Mesenchymal stem cell (in vitro differentiated cells and primary cell): ENCODE measurements at regions not wholly inside any gene's neighbourhood (a gene's known extent, or its start where the extent isn't known, plus 50 kb on each side); places are given as distances from the start of the nearest gene placed in this dataset.

ENCODE experiments used
- DNase-seq: peaks from one replicate; pipeline ENCODE4 v3.0.0-alpha.2; 2013
- H2AFZ ChIP-seq: one replicate; pipeline ENCODE4 v1.6.1; 2013; ENCODE audit warnings: low read depth, mild to moderate bottlenecking, control low read depth, inconsistent platforms, low read length, moderate library complexity
- H2AK5ac ChIP-seq: 2 replicates; pipeline ENCODE4 v1.6.1; 2013; ENCODE audit warnings: low read length, moderate library complexity, mild to moderate bottlenecking, inconsistent platforms; ENCODE audit not compliant: severe bottlenecking
- H2BK120ac ChIP-seq: one replicate; pipeline ENCODE4 v1.6.1; 2013; ENCODE audit warnings: low read depth, mild to moderate bottlenecking, inconsistent platforms, low read length, moderate library complexity
- H2BK12ac ChIP-seq, 2 experiments: one replicate each; pipeline ENCODE4 v1.6.1; 2013; ENCODE audit warnings: inconsistent platforms in 2 of 2, low read length in 2 of 2, mild to moderate bottlenecking in 2 of 2, moderate library complexity in 2 of 2, control low read depth in 1 of 2
- H2BK15ac ChIP-seq: one replicate; pipeline ENCODE4 v1.6.1; 2013; ENCODE audit warnings: mild to moderate bottlenecking, low read depth, inconsistent platforms; ENCODE audit not compliant: poor library complexity, severe bottlenecking
- H2BK5ac ChIP-seq: 2 replicates; pipeline ENCODE4 v1.6.1; 2013; ENCODE audit warnings: low read depth, mild to moderate bottlenecking, low read length, control low read depth, inconsistent platforms; ENCODE audit not compliant: poor library complexity, severe bottlenecking
- H3K14ac ChIP-seq, 2 experiments: one replicate each; pipeline ENCODE4 v1.6.1; 2013; ENCODE audit warnings: inconsistent platforms in 2 of 2, low read length in 2 of 2, control low read depth in 1 of 2, mild to moderate bottlenecking in 1 of 2, moderate library complexity in 1 of 2
- H3K18ac ChIP-seq, 2 experiments: one replicate each; pipeline ENCODE4 v1.6.1; 2013; ENCODE audit warnings: inconsistent platforms in 2 of 2, low read length in 2 of 2, control low read depth in 1 of 2, low read depth in 1 of 2, mild to moderate bottlenecking in 1 of 2
- H3K23ac ChIP-seq, 2 experiments: one replicate each; pipeline ENCODE4 v1.6.1; 2013; ENCODE audit warnings: inconsistent platforms in 2 of 2, low read length in 2 of 2, mild to moderate bottlenecking in 2 of 2, moderate library complexity in 2 of 2, control low read depth in 1 of 2
- H3K27ac ChIP-seq: 2 replicates; pipeline ENCODE4 v1.5.1; 2013; ENCODE audit warnings: mild to moderate bottlenecking, moderate library complexity, low read length, control low read depth, inconsistent platforms; ENCODE audit not compliant: poor library complexity, severe bottlenecking
- H3K27me3 ChIP-seq, 2 experiments: 2 replicates each; pipeline versions ENCODE4 v1.6.1 to v1.7.0; 2013; ENCODE audit warnings: low read length in 2 of 2, mild to moderate bottlenecking in 2 of 2, moderate library complexity in 2 of 2, control low read depth in 1 of 2, inconsistent platforms in 1 of 2; ENCODE audit not compliant: control insufficient read depth in 1 of 2, insufficient read depth in 1 of 2
- H3K36me3 ChIP-seq, 2 experiments: 2 replicates each; pipeline versions ENCODE4 v1.6.1 to v1.7.0; 2013; ENCODE audit warnings: low read length in 2 of 2, control low read depth in 1 of 2, inconsistent platforms in 1 of 2, low read depth in 1 of 2, mild to moderate bottlenecking in 1 of 2; ENCODE audit not compliant: insufficient read depth in 2 of 2, control insufficient read depth in 1 of 2
- H3K4ac ChIP-seq, 2 experiments: one replicate each; pipeline ENCODE4 v1.6.1; 2013; ENCODE audit warnings: inconsistent platforms in 2 of 2, low read length in 2 of 2, mild to moderate bottlenecking in 2 of 2, moderate library complexity in 2 of 2, control low read depth in 1 of 2, low read depth in 1 of 2
- H3K4me1 ChIP-seq: 2 replicates; pipeline ENCODE4 v1.6.1; 2013; ENCODE audit warnings: low read depth, low read length, control low read depth; ENCODE audit not compliant: control insufficient read depth, insufficient read depth
- H3K4me2 ChIP-seq: 2 replicates; pipeline ENCODE4 v1.6.1; 2013; ENCODE audit warnings: low read length, mild to moderate bottlenecking, inconsistent platforms; ENCODE audit not compliant: poor library complexity, severe bottlenecking
- H3K4me3 ChIP-seq, 2 experiments: 2 replicates each; pipeline versions ENCODE4 v1.5.1 to v1.7.0; 2013; ENCODE audit warnings: low read length in 2 of 2, mild to moderate bottlenecking in 2 of 2, control low read depth in 1 of 2, low read depth in 1 of 2; ENCODE audit not compliant: insufficient read depth in 1 of 2
- H3K79me1 ChIP-seq: replicated peaks from 2 replicates; pipeline ENCODE4 v1.6.1; 2013; ENCODE audit warnings: mild to moderate bottlenecking, control low read depth, low read length, inconsistent platforms; ENCODE audit not compliant: poor library complexity, severe bottlenecking
- H3K9ac ChIP-seq: 2 replicates; pipeline ENCODE4 v1.7.0; 2013; ENCODE audit warnings: mild to moderate bottlenecking, low read length, moderate library complexity
- H3K9me3 ChIP-seq: 2 replicates; pipeline ENCODE4 v1.7.0; 2013; ENCODE audit warnings: mild to moderate bottlenecking, low read length; ENCODE audit not compliant: control insufficient read depth
- H4K8ac ChIP-seq: one replicate; pipeline ENCODE4 v1.6.1; 2013; ENCODE audit warnings: inconsistent platforms, mild to moderate bottlenecking, low read length, moderate library complexity
- H4K91ac ChIP-seq: one replicate; pipeline ENCODE4 v1.6.1; 2013; ENCODE audit warnings: mild to moderate bottlenecking, low read length, inconsistent platforms
- WGBS: methylation state at CpG from one replicate; pipeline ENCODE4 v1.1.7; 2013; ENCODE audit warnings: mixed read lengths; 5-methylcytosine and 5-hydroxymethylcytosine counted together

- Histone ChIP-seq H3K4me1 (no peaks in the 10 kb centered on the region), H3K9ac (no peak overlapping the region), H3K27ac (no peak overlapping the region), H3K27me3 (peaks cover 0 to 4% of the 10 kb centered on the region in 2 experiments), H2BK5ac (no peak overlapping the region), H3K4me2 (no peak overlapping the region), H2BK15ac (no peak overlapping the region), H2BK12ac (no peak overlapping the region), H3K14ac (no peak overlapping the region), H2AFZ (no peak overlapping the region), H2BK120ac (no peak overlapping the region), H3K23ac (no peak overlapping the region), H3K36me3 (no peaks in the 10 kb centered on the region), H4K91ac (no peak overlapping the region), H3K9me3 (no peaks in the 10 kb centered on the region), H3K4ac (no peak overlapping the region), H2AK5ac (no peak overlapping the region), H4K8ac (no peak overlapping the region), H3K79me1 (no peaks in the 10 kb centered on the region), H3K18ac (no peak overlapping the region), H3K4me3 (no peak overlapping the region)
- WGBS = 100% methylated on average over 3 of the region's 4 CpGs
- no peak for DNase-seq
Measured at GRCh38 chr3:40720341-40720740, 195.6 kb downstream of the ZNF621 start.

DNA sequence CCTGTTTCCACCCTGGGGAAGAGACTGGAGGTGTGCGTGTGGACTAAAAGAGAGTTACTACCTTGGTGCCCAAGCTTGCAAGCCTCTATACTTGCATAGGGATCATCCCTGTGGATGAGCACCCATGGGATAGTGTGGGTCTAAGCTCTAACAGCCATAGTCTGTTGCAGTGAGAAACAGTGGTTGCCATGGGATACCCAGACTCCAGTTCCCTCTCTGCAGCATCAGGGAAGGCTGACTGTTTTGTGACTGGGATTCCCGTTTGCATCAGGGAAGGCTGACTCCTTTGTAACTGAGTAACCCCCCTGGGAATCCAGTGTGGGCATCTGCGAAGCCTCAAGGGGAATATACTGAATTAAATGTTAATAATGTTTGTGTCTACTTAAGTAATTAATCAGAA is 196.1 kb downstream of the ZNF621 start:
- Histone ChIP-seq H2BK12ac (no peak overlapping the region), H2AK5ac (no peak overlapping the region), H3K4me1 (no peaks in the 10 kb centered on the region), H3K9ac (no peak overlapping the region), H4K91ac (no peak overlapping the region), H2BK120ac (no peak overlapping the region), H3K27me3 (peaks cover 0 to 4% of the 10 kb centered on the region in 2 experiments), H3K18ac (no peak overlapping the region), H3K4me3 (no peak overlapping the region), H2AFZ (no peak overlapping the region), H3K4me2 (no peak overlapping the region), H4K8ac (no peak overlapping the region), H3K79me1 (no peaks in the 10 kb centered on the region), H3K27ac (no peak overlapping the region), H2BK5ac (no peak overlapping the region), H3K9me3 (no peaks in the 10 kb centered on the region), H3K4ac (no peak overlapping the region), H3K23ac (no peak overlapping the region), H3K36me3 (no peaks in the 10 kb centered on the region), H2BK15ac (no peak overlapping the region), H3K14ac (no peak overlapping the region)
- 78% methylated on average over 2 of the region's 3 CpGs for WGBS
- no peak for DNase-seq

- Histone ChIP-seq H2BK12ac (no peak overlapping the region), H4K8ac (no peak overlapping the region), H2AFZ (no peak overlapping the region), H3K9ac (no peak overlapping the region), H3K4me1 (no peaks in the 10 kb centered on the region), H3K4me3 (no peak overlapping the region), H3K79me1 (no peaks in the 10 kb centered on the region), H3K14ac (no peak overlapping the region), H4K91ac (no peak overlapping the region), H2AK5ac (no peak overlapping the region), H3K4ac (no peak overlapping the region), H2BK120ac (no peak overlapping the region), H2BK15ac (no peak overlapping the region), H3K23ac (no peak overlapping the region), H3K9me3 (peaks cover 3% of the 10 kb centered on the region), H3K4me2 (no peak overlapping the region), H2BK5ac (no peak overlapping the region), H3K36me3 (no peaks in the 10 kb centered on the region), H3K27me3 (peaks cover 0 to 8% of the 10 kb centered on the region in 2 experiments), H3K27ac (no peak overlapping the region), H3K18ac (no peak overlapping the region)
- DNase-seq = no peak
Measured at GRCh38 chr3:40723083-40723660, 198.4 kb downstream of the ZNF621 start.

- H3K79me1 ChIP-seq = no peaks in the 10 kb centered on the region
- no peak overlapping the region for H2AK5ac ChIP-seq
- H3K14ac ChIP-seq = no peak overlapping the region
- no peak overlapping the region for H2BK5ac ChIP-seq
- H4K8ac ChIP-seq = no peak overlapping the region
- no peak overlapping the region for H3K18ac ChIP-seq
- H3K27ac ChIP-seq = no peak overlapping the region
- DNase-seq = no peak
- H3K9ac ChIP-seq = no peak overlapping the region
- H3K27me3 ChIP-seq = peaks cover 0 to 8% of the 10 kb centered on the region in 2 experiments
- H3K4me2 ChIP-seq = no peak overlapping the region
- no peaks in the 10 kb centered on the region for H3K36me3 ChIP-seq
- H3K23ac ChIP-seq = no peak overlapping the region
- H3K4me1 ChIP-seq = no peaks in the 10 kb centered on the region
- no peak overlapping the region for H2BK120ac ChIP-seq
- no peak overlapping the region for H3K4me3 ChIP-seq
- H3K4ac ChIP-seq = no peak overlapping the region
- H4K91ac ChIP-seq = no peak overlapping the region
- H2BK12ac ChIP-seq = no peak overlapping the region
- H2AFZ ChIP-seq = no peak overlapping the region
- H3K9me3 ChIP-seq = peaks cover 17% of the 10 kb centered on the region
- no peak overlapping the region for H2BK15ac ChIP-seq
Measured at GRCh38 chr3:40725031-40725430, 200.3 kb downstream of the ZNF621 start.
